GM23338 (cell line): ENCODE measurements at regions not wholly inside any gene's neighbourhood (a gene's known extent, or its start where the extent isn't known, plus 50 kb on each side); places are given as distances from the start of the nearest gene placed in this dataset.

Source experiments
- EZH2 ChIP-seq: fragments of 200-600 bp; sonication (generic); IDR thresholded peaks from one replicate; pipeline ENCODE4 v1.8.0; 2017; ENCODE audit warnings: antibody characterized with exemption, mild to moderate bottlenecking, low read depth; ENCODE audit not compliant: unreplicated experiment
- REST ChIP-seq: IDR thresholded peaks from one replicate; pipeline ENCODE4 v1.6.1; 2018; ENCODE audit warnings: antibody characterized with exemption; ENCODE audit not compliant: unreplicated experiment

GRCh38 chr10:43759216-43759615, 110.5 kb upstream of the ZNF32 start:
- TF ChIP-seq EZH2 (no peak), REST (no peak)
